PC-3 (cell line): ENCODE measurements at regions not wholly inside any gene's neighbourhood (a gene's known extent, or its start where the extent isn't known, plus 50 kb on each side); places are given as distances from the start of the nearest gene placed in this dataset.

ENCODE experiments used
- ATAC-seq: fragments of 200-7000 bp; cut with Tn5 transposase; 2 replicates; pipeline ENCODE4 v1.9.1; 2020; ENCODE audit warnings: mild to moderate bottlenecking, moderate library complexity
- BruUV-seq: library from RNA; stranded (reverse); fragments of 400-500 nt; replicated peaks from 2 replicates; lab custom pipeline; 2021; lab: Mats Ljungman, UMichigan
- CTCF ChIA-PET: fragments of 300-600 bp; sonication (Branson Sonifier 250); formaldehyde crosslinking; loops from one replicate; lab custom pipeline; 2022; ENCODE audit warnings: antibody characterized with exemption; lab: Charles Lee
- POLR2A ChIA-PET: fragments of 300-600 bp; sonication (Branson Sonifier 250); formaldehyde crosslinking; loops from one replicate; lab custom pipeline; 2022; ENCODE audit warnings: antibody characterized with exemption; ENCODE audit not compliant: unreplicated experiment; lab: Charles Lee
- DNase-seq: peaks from one replicate; pipeline ENCODE4 v3.0.0-alpha.2; 2015
- H2AFZ ChIP-seq: fragments of 300-600 bp; sonication (generic); 2 replicates; pipeline ENCODE4 v1.6.0; 2016; ENCODE audit warnings: antibody characterized with exemption, low read length
- H3F3A ChIP-seq: fragments of 300-600 bp; sonication (generic); one replicate; pipeline ENCODE4 v1.6.0; 2017; ENCODE audit warnings: antibody characterized with exemption, low read length, control low read depth, mild to moderate bottlenecking; ENCODE audit not compliant: unreplicated experiment
- H3K27ac ChIP-seq: fragments of 300-600 bp; sonication (generic); 2 replicates; pipeline ENCODE4 v1.5.1; 2016; ENCODE audit warnings: mild to moderate bottlenecking, low read length
- H3K27me3 ChIP-seq: fragments of 300-600 bp; sonication (generic); 2 replicates; pipeline ENCODE4 v1.6.1; 2016; ENCODE audit warnings: low read length, mixed read lengths
- H3K36me3 ChIP-seq: fragments of 300-600 bp; sonication (generic); 2 replicates; pipeline ENCODE4 v1.6.1; 2016; ENCODE audit warnings: low read depth, mixed run types, low read length, mixed read lengths
- H3K4me1 ChIP-seq: fragments of 300-600 bp; sonication (generic); 2 replicates; pipeline ENCODE4 v1.5.1; 2016; ENCODE audit warnings: low read length; ENCODE audit not compliant: insufficient read depth
- H3K4me2 ChIP-seq: fragments of 300-600 bp; sonication (generic); 2 replicates; pipeline ENCODE4 v1.6.0; 2016; ENCODE audit warnings: low read length
- H3K4me3 ChIP-seq: fragments of 300-600 bp; sonication (generic); 2 replicates; pipeline ENCODE4 v1.5.1; 2016; ENCODE audit warnings: mild to moderate bottlenecking, low read length, mixed read lengths
- H3K79me2 ChIP-seq: fragments of 300-600 bp; sonication (generic); 2 replicates; pipeline ENCODE4 v1.6.1; 2017; ENCODE audit warnings: low read length, mixed read lengths
- H3K9ac ChIP-seq: fragments of 300-600 bp; sonication (generic); 2 replicates; pipeline ENCODE4 v1.6.0; 2016; ENCODE audit warnings: mild to moderate bottlenecking, low read length
- H3K9me2 ChIP-seq: fragments of 300-600 bp; sonication (generic); replicated peaks from 2 replicates; pipeline ENCODE4 v1.6.1; 2016; ENCODE audit warnings: mixed run types, low read length, mixed read lengths
- H3K9me3 ChIP-seq: fragments of 300-600 bp; sonication (generic); 2 replicates; pipeline ENCODE4 v1.6.1; 2016; ENCODE audit warnings: low read length, mixed read lengths
- H4K20me1 ChIP-seq: fragments of 300-600 bp; sonication (generic); 2 replicates; pipeline ENCODE4 v1.6.1; 2016; ENCODE audit warnings: low read length, mixed read lengths
- CTCF ChIP-seq: fragments of 300-600 bp; sonication (generic); conservative IDR thresholded peaks from 2 replicates; pipeline ENCODE4 v1.5.1; 2017; ENCODE audit warnings: antibody characterized with exemption, low read depth, mild to moderate bottlenecking, low read length
- EZH2 ChIP-seq: fragments of 300-600 bp; sonication (generic); IDR thresholded peaks from one replicate; pipeline ENCODE4 v1.6.1; 2017; ENCODE audit warnings: antibody characterized with exemption, mild to moderate bottlenecking, low read length; ENCODE audit not compliant: unreplicated experiment
- EZH2phosphoT487 ChIP-seq: fragments of 300-600 bp; sonication (generic); IDR thresholded peaks from 2 replicates; pipeline ENCODE4 v1.6.1; 2018; ENCODE audit warnings: mild to moderate bottlenecking, antibody characterized with exemption, low read length, borderline replicate concordance
- intact Hi-C: fragments of 100-400 bp; cut with micrococcal nuclease; formaldehyde crosslinking; loops from 2 replicates; pipeline ENCODE4 v1.9.0; 2023

GRCh38 chr11:116051494-116051893 is 547.3 kb upstream of the CADM1 start:
- Histone ChIP-seq H2AFZ (no peak overlapping the region), H4K20me1 (no peaks in the 10 kb centered on the region), H3K4me1 (no peaks in the 10 kb centered on the region), H3K9me3 (peaks cover 15% of the 10 kb centered on the region; the same call in 1 of the 2 replicates), H3K79me2 (no peaks in the 10 kb centered on the region), H3F3A (no peaks in the 10 kb centered on the region), H3K4me2 (no peak overlapping the region), H3K27me3 (no peaks in the 10 kb centered on the region), H3K36me3 (no peaks in the 10 kb centered on the region), H3K4me3 (no peak overlapping the region), H3K9me2 (no peaks in the 10 kb centered on the region), H3K27ac (no peak overlapping the region), H3K9ac (no peak overlapping the region)
- no TSS peak for BruUV-seq
- intact Hi-C loops: no loop called here
- no peak for TF ChIP-seq CTCF
- no peak for TF ChIP-seq EZH2phosphoT487
- no peak for TF ChIP-seq EZH2
- ATAC-seq (no peak), DNase-seq (no peak)
- ChIA-PET CTCF (no interaction called here), POLR2A (no interaction called here)

GRCh38 chr11:116049383-116049782 is 545.2 kb upstream of the CADM1 start:
- intact Hi-C loops: no loop called here
- H3K4me3 ChIP-seq: no peak overlapping the region
- H3K9me2 ChIP-seq: no peaks in the 10 kb centered on the region
- H3K9ac ChIP-seq: no peak overlapping the region
- H3F3A ChIP-seq: no peaks in the 10 kb centered on the region
- ATAC-seq (no peak), DNase-seq (no peak)
- CTCF ChIA-PET: no interaction called here
- H3K27me3 ChIP-seq: no peaks in the 10 kb centered on the region
- no peak for TF ChIP-seq EZH2
- no peak for TF ChIP-seq CTCF
- no peak for TF ChIP-seq EZH2phosphoT487
- H3K4me2 ChIP-seq: no peak overlapping the region
- no peaks in the 10 kb centered on the region for H3K79me2 ChIP-seq
- H2AFZ ChIP-seq: no peak overlapping the region
- no peaks in the 10 kb centered on the region for H4K20me1 ChIP-seq
- BruUV-seq: no TSS peak
- H3K36me3 ChIP-seq: no peaks in the 10 kb centered on the region
- POLR2A ChIA-PET: no interaction called here
- H3K27ac ChIP-seq: no peak overlapping the region
- peaks cover 11% of the 10 kb centered on the region; the same call in 1 of the 2 replicates for H3K9me3 ChIP-seq
- no peaks in the 10 kb centered on the region for H3K4me1 ChIP-seq

- H3F3A ChIP-seq: no peaks in the 10 kb centered on the region
- no peaks in the 10 kb centered on the region for H3K79me2 ChIP-seq
- ChIA-PET CTCF (no interaction called here), POLR2A (no interaction called here)
- no TSS peak for BruUV-seq
- intact Hi-C loops: no loop called here
- H3K4me1 ChIP-seq: no peaks in the 10 kb centered on the region
- no peaks in the 10 kb centered on the region for H3K27me3 ChIP-seq
- H3K4me2 ChIP-seq: no peak overlapping the region
- H3K36me3 ChIP-seq: no peaks in the 10 kb centered on the region
- TF ChIP-seq EZH2 (no peak), CTCF (no peak), EZH2phosphoT487 (no peak)
- H3K27ac ChIP-seq: no peak overlapping the region
- no peaks in the 10 kb centered on the region for H4K20me1 ChIP-seq
- H3K9me2 ChIP-seq: no peaks in the 10 kb centered on the region
- DNase-seq (no peak), ATAC-seq (no peak)
- H3K4me3 ChIP-seq: no peak overlapping the region
- no peak overlapping the region for H2AFZ ChIP-seq
- H3K9me3 ChIP-seq: 0 out of 2 replicates have a peak, but pooled peaks cover under 1% of the 10 kb centered on the region
- no peak overlapping the region for H3K9ac ChIP-seq
These were observed 541.9 kb upstream of the CADM1 start for GRCh38 chr11:116046127-116046526.
